ENCODE measurements at regions not wholly inside any gene's neighbourhood (a gene's known extent, or its start where the extent isn't known, plus 50 kb on each side); places are given as distances from the start of the nearest gene placed in this dataset.

- no peak for DNase-seq (ENCODE audit: low spot score)
- in situ Hi-C loops (cut with MboI; ENCODE audit: low pct_unique_long_range_greater_than_20kb, low sequenced_read_pairs, unreplicated experiment), result no loop called here
- no peak for TF ChIP-seq CTCF (IDR thresholded peaks at IDR 0.05; ENCODE audit: extremely low read depth, insufficient read depth, missing control alignments)
Measured at GRCh38 chr4:153963216-153963615, 174.3 kb upstream of the SFRP2 start.

- TF ChIP-seq CTCF (IDR thresholded peaks at IDR 0.05; ENCODE audit: extremely low read depth, insufficient read depth, missing control alignments), result no peak
- no peak for DNase-seq (ENCODE audit: low spot score)
- in situ Hi-C loops (cut with MboI; ENCODE audit: low pct_unique_long_range_greater_than_20kb, low sequenced_read_pairs, unreplicated experiment), result no loop called here
Measured at GRCh38 chr4:153962311-153963039, 173.6 kb upstream of the SFRP2 start.

- no peak for DNase-seq (ENCODE audit: low spot score)
- in situ Hi-C loops (cut with MboI; ENCODE audit: low pct_unique_long_range_greater_than_20kb, low sequenced_read_pairs, unreplicated experiment), result no loop called here
- TF ChIP-seq CTCF (IDR thresholded peaks at IDR 0.05; ENCODE audit: extremely low read depth, insufficient read depth, missing control alignments), result no peak
Measured at GRCh38 chr4:153955327-153955726, 166.4 kb upstream of the SFRP2 start.

GRCh38 chr4:153954654-153955053 is 165.8 kb upstream of the SFRP2 start:
- DNase-seq (ENCODE audit: low spot score), result no peak
- in situ Hi-C loops (cut with MboI; ENCODE audit: low pct_unique_long_range_greater_than_20kb, low sequenced_read_pairs, unreplicated experiment), result no loop called here
- no peak for TF ChIP-seq CTCF (IDR thresholded peaks at IDR 0.05; ENCODE audit: extremely low read depth, insufficient read depth, missing control alignments)

GRCh38 chr4:153950100-153950979 is 161.5 kb upstream of the SFRP2 start:
- in situ Hi-C loops (cut with MboI; ENCODE audit: low pct_unique_long_range_greater_than_20kb, low sequenced_read_pairs, unreplicated experiment), result no loop called here
- TF ChIP-seq CTCF (IDR thresholded peaks at IDR 0.05; ENCODE audit: extremely low read depth, insufficient read depth, missing control alignments), result no peak
- no peak for DNase-seq (ENCODE audit: low spot score)

GRCh38 chr4:153948041-153948440 is 159.2 kb upstream of the SFRP2 start:
- no peak for DNase-seq (ENCODE audit: low spot score)
- TF ChIP-seq CTCF (IDR thresholded peaks at IDR 0.05; ENCODE audit: extremely low read depth, insufficient read depth, missing control alignments), result no peak
- in situ Hi-C loops (cut with MboI; ENCODE audit: low pct_unique_long_range_greater_than_20kb, low sequenced_read_pairs, unreplicated experiment), result no loop called here
